Loucy (cell line): ENCODE measurements at regions not wholly inside any gene's neighbourhood (a gene's known extent, or its start where the extent isn't known, plus 50 kb on each side); places are given as distances from the start of the nearest gene placed in this dataset.

Experiments
- EZH2phosphoT487 ChIP-seq: fragments of 200-600 bp; IDR thresholded peaks from 2 replicates; pipeline ENCODE4 v1.6.1; 2018; ENCODE audit warnings: antibody characterized with exemption, mild to moderate bottlenecking, moderate library complexity, borderline replicate concordance
- TF ChIP-seq, protein P1 (sequence below): fragments of 200-600 bp; sonication (generic); conservative IDR thresholded peaks from 2 replicates; pipeline ENCODE4 v1.5.1; 2014; ENCODE audit warnings: mild to moderate bottlenecking, antibody characterized with exemption, low read length

DNA sequence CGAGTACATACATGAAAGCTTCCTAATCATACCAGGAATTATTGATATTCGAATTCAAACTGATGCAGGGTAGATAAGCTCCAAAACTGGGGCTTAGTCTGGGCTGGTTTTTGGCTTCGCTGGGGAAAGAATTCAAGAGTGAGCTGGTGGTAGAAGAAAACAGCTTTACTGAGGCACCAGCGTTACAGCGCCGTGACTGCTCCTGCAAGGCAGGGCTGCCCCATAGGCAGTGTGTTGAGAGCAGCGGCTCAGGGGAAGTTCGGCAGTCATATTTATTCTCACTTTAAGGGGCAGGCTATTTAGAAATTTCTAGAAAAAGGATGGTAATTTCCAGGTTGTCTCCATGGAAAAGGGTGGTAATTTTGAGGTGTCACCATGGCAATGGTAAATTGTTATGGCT lies 292.6 kb upstream of the TCF4 start:
- TF ChIP-seq, protein P1, sequence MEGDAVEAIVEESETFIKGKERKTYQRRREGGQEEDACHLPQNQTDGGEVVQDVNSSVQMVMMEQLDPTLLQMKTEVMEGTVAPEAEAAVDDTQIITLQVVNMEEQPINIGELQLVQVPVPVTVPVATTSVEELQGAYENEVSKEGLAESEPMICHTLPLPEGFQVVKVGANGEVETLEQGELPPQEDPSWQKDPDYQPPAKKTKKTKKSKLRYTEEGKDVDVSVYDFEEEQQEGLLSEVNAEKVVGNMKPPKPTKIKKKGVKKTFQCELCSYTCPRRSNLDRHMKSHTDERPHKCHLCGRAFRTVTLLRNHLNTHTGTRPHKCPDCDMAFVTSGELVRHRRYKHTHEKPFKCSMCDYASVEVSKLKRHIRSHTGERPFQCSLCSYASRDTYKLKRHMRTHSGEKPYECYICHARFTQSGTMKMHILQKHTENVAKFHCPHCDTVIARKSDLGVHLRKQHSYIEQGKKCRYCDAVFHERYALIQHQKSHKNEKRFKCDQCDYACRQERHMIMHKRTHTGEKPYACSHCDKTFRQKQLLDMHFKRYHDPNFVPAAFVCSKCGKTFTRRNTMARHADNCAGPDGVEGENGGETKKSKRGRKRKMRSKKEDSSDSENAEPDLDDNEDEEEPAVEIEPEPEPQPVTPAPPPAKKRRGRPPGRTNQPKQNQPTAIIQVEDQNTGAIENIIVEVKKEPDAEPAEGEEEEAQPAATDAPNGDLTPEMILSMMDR: no peak
- TF ChIP-seq EZH2phosphoT487: no peak
